ENCODE measurements at regions not wholly inside any gene's neighbourhood (a gene's known extent, or its start where the extent isn't known, plus 50 kb on each side); places are given as distances from the start of the nearest gene placed in this dataset.
"Not testable (repeated sequence)": the region's sequence is repeated elsewhere in the genome, so short reads cannot be mapped to it uniquely, and the experiment has no call there.

DNA sequence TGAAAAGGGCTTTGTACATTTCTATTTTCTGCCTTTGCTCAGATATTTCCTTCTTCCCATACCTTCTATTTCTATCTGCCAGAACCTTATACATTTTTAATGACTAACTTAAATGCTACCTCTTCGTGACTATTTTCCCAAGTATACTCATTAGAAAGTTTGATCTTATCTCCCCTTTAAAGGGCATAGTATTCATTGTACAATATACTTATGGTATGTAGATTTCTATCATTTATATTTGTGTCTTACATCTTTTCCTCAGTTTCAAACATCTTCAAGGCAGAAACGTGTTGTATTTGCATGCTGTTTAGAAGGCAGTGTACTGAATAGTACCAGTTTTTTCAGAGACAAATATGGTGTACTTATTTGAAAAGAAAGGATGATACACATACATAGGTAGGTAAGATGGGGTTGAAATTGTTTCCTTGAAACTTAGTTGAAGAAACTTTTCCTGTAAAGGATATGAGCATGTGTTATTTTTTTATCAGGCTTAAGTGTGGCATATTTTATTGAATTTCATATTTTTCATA is 518.1 kb upstream of the NUDT12 start:
- Histone ChIP-seq H3K27me3 (ENCODE audit: control insufficient read depth in 2 of 2, insufficient read depth in 2 of 2, low read length in 2 of 2) (no peaks in the 10 kb centered on the region), H3K4me1 (ENCODE audit: control insufficient read depth in 2 of 2, insufficient read depth in 2 of 2, low read length in 2 of 2) (no peaks in the 10 kb centered on the region), H3K4me3 (ENCODE audit: low read length in 2 of 2) (no peak overlapping the region), H3K9ac (ENCODE audit: low read depth in 1 of 2, low read length in 2 of 2) (no peak overlapping the region), H3K9me3 (ENCODE audit: control insufficient read depth in 2 of 2, low read length in 2 of 2) (no peaks in the 10 kb centered on the region), H3K36me3 (ENCODE audit: control insufficient read depth in 2 of 2, insufficient read depth in 2 of 2, low read length in 2 of 2) (no peaks in the 10 kb centered on the region), H3K27ac (ENCODE audit: low read depth in 2 of 2, low read length in 2 of 2) (no peak overlapping the region)

DNA sequence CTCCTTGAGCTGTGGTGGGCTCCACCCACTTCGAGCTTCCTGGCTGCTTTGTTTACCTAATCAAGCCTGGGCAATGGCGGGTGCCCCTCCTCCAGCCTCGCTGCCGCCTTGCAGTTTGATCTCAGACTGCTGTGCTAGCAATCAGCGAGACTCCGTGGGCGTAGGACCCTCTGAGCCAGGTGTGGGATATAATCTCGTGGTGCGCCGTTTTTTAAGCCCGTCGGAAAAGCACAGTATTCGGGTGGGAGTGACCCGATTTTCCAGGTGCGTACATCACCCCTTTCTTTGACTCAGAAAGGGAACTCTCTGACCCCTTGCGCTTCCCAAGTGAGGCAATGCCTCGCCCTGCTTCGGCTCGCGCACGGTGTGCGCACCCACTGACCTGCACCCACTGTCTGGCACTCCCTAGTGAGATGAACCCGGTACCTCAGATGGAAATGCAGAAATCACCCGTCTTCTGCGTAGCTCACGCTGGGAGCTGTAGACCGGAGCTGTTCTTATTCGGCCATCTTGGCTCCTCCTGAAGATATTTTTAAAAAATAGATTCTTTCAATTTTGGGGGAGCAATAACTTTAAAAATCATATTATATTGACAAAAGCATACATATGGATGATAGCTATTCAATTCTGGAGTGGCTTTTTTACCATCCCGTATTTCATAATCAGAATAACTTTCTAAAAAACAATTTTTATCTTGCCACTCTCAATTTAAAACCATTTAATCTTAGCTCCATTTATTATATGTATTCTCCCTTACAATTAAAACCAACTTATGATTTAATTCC is 517.5 kb upstream of the NUDT12 start:
- not testable (repeated sequence) for H3K4me1 ChIP-seq (ENCODE audit: control insufficient read depth in 2 of 2, insufficient read depth in 2 of 2, low read length in 2 of 2); H3K27ac ChIP-seq (ENCODE audit: low read depth in 2 of 2, low read length in 2 of 2); H3K4me3 ChIP-seq (ENCODE audit: low read length in 2 of 2); H3K36me3 ChIP-seq (ENCODE audit: control insufficient read depth in 2 of 2, insufficient read depth in 2 of 2, low read length in 2 of 2); H3K27me3 ChIP-seq (ENCODE audit: control insufficient read depth in 2 of 2, insufficient read depth in 2 of 2, low read length in 2 of 2); H3K9me3 ChIP-seq (ENCODE audit: control insufficient read depth in 2 of 2, low read length in 2 of 2); H3K9ac ChIP-seq (ENCODE audit: low read depth in 1 of 2, low read length in 2 of 2)

DNA sequence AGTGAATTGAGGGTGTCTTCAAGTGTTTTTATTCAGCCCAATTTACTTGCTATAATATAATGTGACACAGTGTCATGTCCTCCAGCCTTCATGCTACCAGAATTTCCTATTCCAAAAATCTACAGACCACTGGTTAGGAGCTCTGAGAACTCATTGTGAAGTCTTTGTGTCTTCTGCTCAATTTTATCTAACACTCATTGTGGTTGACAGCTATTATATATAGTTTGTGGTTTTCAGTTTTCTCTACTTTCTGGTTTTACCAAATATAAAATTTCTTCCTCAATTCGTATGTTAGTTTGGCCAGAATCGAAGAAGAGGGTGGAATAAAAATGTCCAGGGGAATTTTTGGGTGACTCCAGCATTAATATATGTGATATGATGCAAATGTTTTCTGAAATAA is 509.3 kb upstream of the NUDT12 start:
- H3K27me3 ChIP-seq (ENCODE audit: control insufficient read depth in 2 of 2, insufficient read depth in 2 of 2, low read length in 2 of 2): no peaks in the 10 kb centered on the region
- no peak overlapping the region for H3K9ac ChIP-seq (ENCODE audit: low read depth in 1 of 2, low read length in 2 of 2)
- H3K4me3 ChIP-seq (ENCODE audit: low read length in 2 of 2): no peak overlapping the region
- H3K9me3 ChIP-seq (ENCODE audit: control insufficient read depth in 2 of 2, low read length in 2 of 2): no peaks in the 10 kb centered on the region
- H3K36me3 ChIP-seq (ENCODE audit: control insufficient read depth in 2 of 2, insufficient read depth in 2 of 2, low read length in 2 of 2): no peaks in the 10 kb centered on the region
- no peaks in the 10 kb centered on the region for H3K4me1 ChIP-seq (ENCODE audit: control insufficient read depth in 2 of 2, insufficient read depth in 2 of 2, low read length in 2 of 2)
- no peak overlapping the region for H3K27ac ChIP-seq (ENCODE audit: low read depth in 2 of 2, low read length in 2 of 2)

- H3K36me3 ChIP-seq (ENCODE audit: control insufficient read depth in 2 of 2, insufficient read depth in 2 of 2, low read length in 2 of 2): no peaks in the 10 kb centered on the region
- no peak overlapping the region for H3K9ac ChIP-seq (ENCODE audit: low read depth in 1 of 2, low read length in 2 of 2)
- no peak overlapping the region for H3K4me3 ChIP-seq (ENCODE audit: low read length in 2 of 2)
- H3K9me3 ChIP-seq (ENCODE audit: control insufficient read depth in 2 of 2, low read length in 2 of 2): no peaks in the 10 kb centered on the region
- peaks cover 0 to 3% of the 10 kb centered on the region in 2 donors for H3K4me1 ChIP-seq (ENCODE audit: control insufficient read depth in 2 of 2, insufficient read depth in 2 of 2, low read length in 2 of 2)
- no peak overlapping the region for H3K27ac ChIP-seq (ENCODE audit: low read depth in 2 of 2, low read length in 2 of 2)
- H3K27me3 ChIP-seq (ENCODE audit: control insufficient read depth in 2 of 2, insufficient read depth in 2 of 2, low read length in 2 of 2): no peaks in the 10 kb centered on the region
These were observed 500.2 kb upstream of the NUDT12 start for GRCh38 chr5:104062621-104063377.

- Histone ChIP-seq H3K27me3 (ENCODE audit: control insufficient read depth in 2 of 2, insufficient read depth in 2 of 2, low read length in 2 of 2) (no peaks in the 10 kb centered on the region), H3K36me3 (ENCODE audit: control insufficient read depth in 2 of 2, insufficient read depth in 2 of 2, low read length in 2 of 2) (no peaks in the 10 kb centered on the region), H3K9ac (ENCODE audit: low read depth in 1 of 2, low read length in 2 of 2) (no peak overlapping the region), H3K9me3 (ENCODE audit: control insufficient read depth in 2 of 2, low read length in 2 of 2) (no peaks in the 10 kb centered on the region), H3K4me3 (ENCODE audit: low read length in 2 of 2) (no peak overlapping the region), H3K4me1 (ENCODE audit: control insufficient read depth in 2 of 2, insufficient read depth in 2 of 2, low read length in 2 of 2) (peaks cover 0 to 3% of the 10 kb centered on the region in 2 donors), H3K27ac (ENCODE audit: low read depth in 2 of 2, low read length in 2 of 2) (no peak overlapping the region)
These were observed 499.1 kb upstream of the NUDT12 start for GRCh38 chr5:104061707-104062106.

DNA sequence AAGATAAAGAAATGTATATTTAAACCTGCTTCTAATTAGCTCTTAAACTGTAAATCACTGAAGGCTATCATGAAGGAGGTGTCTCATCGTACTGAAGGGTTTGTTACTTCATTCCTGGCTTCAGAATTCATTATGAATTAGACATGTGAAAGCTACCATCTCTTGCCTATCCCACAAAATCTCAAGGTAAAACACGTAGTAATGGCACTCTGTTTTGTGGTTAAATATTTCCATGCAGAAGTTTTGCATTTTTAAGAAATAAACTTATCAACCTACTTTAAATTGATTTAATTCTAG is 490.7 kb upstream of the NUDT12 start:
- H3K9ac ChIP-seq (ENCODE audit: low read depth in 1 of 2, low read length in 2 of 2): no peak overlapping the region

GRCh38 chr5:104052558-104053352 is 490.2 kb upstream of the NUDT12 start:
- no peak overlapping the region for H3K9ac ChIP-seq (ENCODE audit: low read depth in 1 of 2, low read length in 2 of 2)
- H3K9me3 ChIP-seq (ENCODE audit: control insufficient read depth in 2 of 2, low read length in 2 of 2): no peaks in the 10 kb centered on the region
- H3K27ac ChIP-seq (ENCODE audit: low read depth in 2 of 2, low read length in 2 of 2): no peak overlapping the region
- no peaks in the 10 kb centered on the region for H3K4me1 ChIP-seq (ENCODE audit: control insufficient read depth in 2 of 2, insufficient read depth in 2 of 2, low read length in 2 of 2)
- no peak overlapping the region for H3K4me3 ChIP-seq (ENCODE audit: low read length in 2 of 2)
- no peaks in the 10 kb centered on the region for H3K27me3 ChIP-seq (ENCODE audit: control insufficient read depth in 2 of 2, insufficient read depth in 2 of 2, low read length in 2 of 2)
- H3K36me3 ChIP-seq (ENCODE audit: control insufficient read depth in 2 of 2, insufficient read depth in 2 of 2, low read length in 2 of 2): no peaks in the 10 kb centered on the region

More for the DNA sequence above, 490.7 kb upstream of the NUDT12 start:
- Histone ChIP-seq H3K4me1 (ENCODE audit: control insufficient read depth in 2 of 2, insufficient read depth in 2 of 2, low read length in 2 of 2) (no peaks in the 10 kb centered on the region), H3K36me3 (ENCODE audit: control insufficient read depth in 2 of 2, insufficient read depth in 2 of 2, low read length in 2 of 2) (no peaks in the 10 kb centered on the region), H3K27me3 (ENCODE audit: control insufficient read depth in 2 of 2, insufficient read depth in 2 of 2, low read length in 2 of 2) (no peaks in the 10 kb centered on the region), H3K9me3 (ENCODE audit: control insufficient read depth in 2 of 2, low read length in 2 of 2) (no peaks in the 10 kb centered on the region), H3K27ac (ENCODE audit: low read depth in 2 of 2, low read length in 2 of 2) (no peak overlapping the region), H3K4me3 (ENCODE audit: low read length in 2 of 2) (no peak overlapping the region)

- H3K9me3 ChIP-seq (ENCODE audit: control insufficient read depth in 2 of 2, low read length in 2 of 2): no peaks in the 10 kb centered on the region
- H3K36me3 ChIP-seq (ENCODE audit: control insufficient read depth in 2 of 2, insufficient read depth in 2 of 2, low read length in 2 of 2): no peaks in the 10 kb centered on the region
- H3K27ac ChIP-seq (ENCODE audit: low read depth in 2 of 2, low read length in 2 of 2): no peak overlapping the region
- H3K27me3 ChIP-seq (ENCODE audit: control insufficient read depth in 2 of 2, insufficient read depth in 2 of 2, low read length in 2 of 2): no peaks in the 10 kb centered on the region
- H3K4me3 ChIP-seq (ENCODE audit: low read length in 2 of 2): no peak overlapping the region
- no peaks in the 10 kb centered on the region for H3K4me1 ChIP-seq (ENCODE audit: control insufficient read depth in 2 of 2, insufficient read depth in 2 of 2, low read length in 2 of 2)
- H3K9ac ChIP-seq (ENCODE audit: low read depth in 1 of 2, low read length in 2 of 2): no peak overlapping the region
These were observed 487.8 kb upstream of the NUDT12 start for GRCh38 chr5:104050436-104050835.

GRCh38 chr5:104049752-104050151 is 487.2 kb upstream of the NUDT12 start:
- no peak overlapping the region for H3K9ac ChIP-seq (ENCODE audit: low read depth in 1 of 2, low read length in 2 of 2)

GRCh38 chr5:104048231-104048630 is 485.6 kb upstream of the NUDT12 start:
- no peaks in the 10 kb centered on the region for H3K9me3 ChIP-seq (ENCODE audit: control insufficient read depth in 2 of 2, low read length in 2 of 2)
- no peaks in the 10 kb centered on the region for H3K4me1 ChIP-seq (ENCODE audit: control insufficient read depth in 2 of 2, insufficient read depth in 2 of 2, low read length in 2 of 2)
- no peak overlapping the region for H3K27ac ChIP-seq (ENCODE audit: low read depth in 2 of 2, low read length in 2 of 2)
- no peak overlapping the region for H3K4me3 ChIP-seq (ENCODE audit: low read length in 2 of 2)
- no peaks in the 10 kb centered on the region for H3K36me3 ChIP-seq (ENCODE audit: control insufficient read depth in 2 of 2, insufficient read depth in 2 of 2, low read length in 2 of 2)
- no peaks in the 10 kb centered on the region for H3K27me3 ChIP-seq (ENCODE audit: control insufficient read depth in 2 of 2, insufficient read depth in 2 of 2, low read length in 2 of 2)
- no peak overlapping the region for H3K9ac ChIP-seq (ENCODE audit: low read depth in 1 of 2, low read length in 2 of 2)

More at GRCh38 chr5:104049752-104050151, 487.2 kb upstream of the NUDT12 start:
- Histone ChIP-seq H3K27ac (ENCODE audit: low read depth in 2 of 2, low read length in 2 of 2) (no peak overlapping the region), H3K4me3 (ENCODE audit: low read length in 2 of 2) (no peak overlapping the region), H3K4me1 (ENCODE audit: control insufficient read depth in 2 of 2, insufficient read depth in 2 of 2, low read length in 2 of 2) (no peaks in the 10 kb centered on the region), H3K27me3 (ENCODE audit: control insufficient read depth in 2 of 2, insufficient read depth in 2 of 2, low read length in 2 of 2) (no peaks in the 10 kb centered on the region), H3K36me3 (ENCODE audit: control insufficient read depth in 2 of 2, insufficient read depth in 2 of 2, low read length in 2 of 2) (no peaks in the 10 kb centered on the region), H3K9me3 (ENCODE audit: control insufficient read depth in 2 of 2, low read length in 2 of 2) (no peaks in the 10 kb centered on the region)
